Upper lobe of right lung (tissue), 1 donor: ENCODE measurements at regions not wholly inside any gene's neighbourhood (a gene's known extent, or its start where the extent isn't known, plus 50 kb on each side); places are given as distances from the start of the nearest gene placed in this dataset.

Experiments
- ATAC-seq: fragments of 200-7000 bp; cut with Tn5 transposase; one replicate; pipeline ENCODE4 v1.9.1; 2020; ENCODE audit warnings: mild to moderate bottlenecking, moderate library complexity
- DNase-seq: peaks from one replicate; pipeline ENCODE4 v3.0.0-alpha.2; 2020
- H3K27ac ChIP-seq: fragments of 200-600 bp; one replicate; pipeline ENCODE4 v1.8.0; 2022
- H3K27me3 ChIP-seq: fragments of 200-600 bp; one replicate; pipeline ENCODE4 v1.8.0; 2022; ENCODE audit warnings: mild to moderate bottlenecking
- H3K36me3 ChIP-seq: fragments of 200-600 bp; one replicate; pipeline ENCODE4 v1.8.0; 2022
- H3K4me1 ChIP-seq: fragments of 200-600 bp; one replicate; pipeline ENCODE4 v1.8.0; 2022
- H3K4me3 ChIP-seq: fragments of 200-600 bp; one replicate; pipeline ENCODE4 v1.8.0; 2022; ENCODE audit warnings: mild to moderate bottlenecking
- H3K9me3 ChIP-seq: fragments of 200-600 bp; one replicate; pipeline ENCODE4 v1.8.0; 2022
- intact Hi-C: fragments of 100-400 bp; cut with DNase I; formaldehyde crosslinking; loops from one replicate; pipeline ENCODE4 v1.11.0; 2022
- TF ChIP-seq, protein P1 (sequence below): fragments of 200-600 bp; IDR thresholded peaks from one replicate; pipeline ENCODE4 v1.8.0; 2022; ENCODE audit warnings: antibody characterized with exemption
- donor health status: DM: no; HTN: yes; CAD: no; lungs with severe emphysema.

- H3K4me1 ChIP-seq, result no peaks in the 10 kb centered on the region
- intact Hi-C loops, result no loop called here
- H3K27me3 ChIP-seq, result no peaks in the 10 kb centered on the region
- no peaks in the 10 kb centered on the region for H3K36me3 ChIP-seq
- no peak for DNase-seq
- no peak overlapping the region for H3K4me3 ChIP-seq
- no peak overlapping the region for H3K27ac ChIP-seq
- no peak for ATAC-seq
- no peaks in the 10 kb centered on the region for H3K9me3 ChIP-seq
- TF ChIP-seq, protein P1, sequence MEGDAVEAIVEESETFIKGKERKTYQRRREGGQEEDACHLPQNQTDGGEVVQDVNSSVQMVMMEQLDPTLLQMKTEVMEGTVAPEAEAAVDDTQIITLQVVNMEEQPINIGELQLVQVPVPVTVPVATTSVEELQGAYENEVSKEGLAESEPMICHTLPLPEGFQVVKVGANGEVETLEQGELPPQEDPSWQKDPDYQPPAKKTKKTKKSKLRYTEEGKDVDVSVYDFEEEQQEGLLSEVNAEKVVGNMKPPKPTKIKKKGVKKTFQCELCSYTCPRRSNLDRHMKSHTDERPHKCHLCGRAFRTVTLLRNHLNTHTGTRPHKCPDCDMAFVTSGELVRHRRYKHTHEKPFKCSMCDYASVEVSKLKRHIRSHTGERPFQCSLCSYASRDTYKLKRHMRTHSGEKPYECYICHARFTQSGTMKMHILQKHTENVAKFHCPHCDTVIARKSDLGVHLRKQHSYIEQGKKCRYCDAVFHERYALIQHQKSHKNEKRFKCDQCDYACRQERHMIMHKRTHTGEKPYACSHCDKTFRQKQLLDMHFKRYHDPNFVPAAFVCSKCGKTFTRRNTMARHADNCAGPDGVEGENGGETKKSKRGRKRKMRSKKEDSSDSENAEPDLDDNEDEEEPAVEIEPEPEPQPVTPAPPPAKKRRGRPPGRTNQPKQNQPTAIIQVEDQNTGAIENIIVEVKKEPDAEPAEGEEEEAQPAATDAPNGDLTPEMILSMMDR, result no peak
These were observed 1043.9 kb upstream of the POU3F3 start for GRCh38 chr2:103809941-103810441.

DNA sequence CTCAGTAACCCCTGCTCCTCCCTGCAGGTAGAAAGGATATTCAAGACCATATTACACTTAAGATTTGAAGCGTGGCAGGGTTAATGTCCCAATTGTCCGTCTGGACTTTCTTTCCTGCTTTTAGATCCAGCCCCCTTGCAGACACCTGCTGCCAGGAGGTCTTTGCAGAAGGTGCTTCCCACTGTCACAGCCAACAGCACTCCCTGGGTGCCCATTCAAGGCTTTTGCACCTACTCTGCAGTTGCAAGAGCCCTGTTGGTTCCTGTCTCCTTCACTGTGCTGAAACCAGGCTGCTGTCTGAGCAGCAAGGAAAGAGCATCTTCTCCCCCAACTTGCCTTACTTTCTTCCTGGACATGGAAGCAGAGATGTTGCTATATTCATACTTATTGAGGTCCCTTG, 1043.0 kb upstream of the POU3F3 start:
- H3K4me1 ChIP-seq, result no peaks in the 10 kb centered on the region
- H3K4me3 ChIP-seq, result no peak overlapping the region
- no peaks in the 10 kb centered on the region for H3K9me3 ChIP-seq
- TF ChIP-seq, protein P1, result no peak
- H3K36me3 ChIP-seq, result no peaks in the 10 kb centered on the region
- intact Hi-C loops, result no loop called here
- no peak for ATAC-seq
- H3K27ac ChIP-seq, result no peak overlapping the region
- no peak for DNase-seq
- H3K27me3 ChIP-seq, result no peaks in the 10 kb centered on the region

GRCh38 chr2:103814016-103814415, 1039.9 kb upstream of the POU3F3 start:
- H3K27me3 ChIP-seq, result no peaks in the 10 kb centered on the region
- no peak overlapping the region for H3K27ac ChIP-seq
- TF ChIP-seq, protein P1, result no peak
- ATAC-seq, result no peak
- no peaks in the 10 kb centered on the region for H3K4me1 ChIP-seq
- no peak for DNase-seq
- H3K4me3 ChIP-seq, result no peak overlapping the region
- no peaks in the 10 kb centered on the region for H3K36me3 ChIP-seq
- H3K9me3 ChIP-seq, result no peaks in the 10 kb centered on the region
- intact Hi-C loops, result no loop called here

GRCh38 chr2:103815731-103816130, 1038.2 kb upstream of the POU3F3 start:
- Histone ChIP-seq H3K27me3 (no peaks in the 10 kb centered on the region), H3K4me1 (no peaks in the 10 kb centered on the region), H3K4me3 (no peak overlapping the region), H3K36me3 (no peaks in the 10 kb centered on the region), H3K27ac (no peak overlapping the region), H3K9me3 (no peaks in the 10 kb centered on the region)
- DNase-seq (no peak), ATAC-seq (no peak)
- TF ChIP-seq, protein P1, result no peak
- intact Hi-C loops, result no loop called here

DNA sequence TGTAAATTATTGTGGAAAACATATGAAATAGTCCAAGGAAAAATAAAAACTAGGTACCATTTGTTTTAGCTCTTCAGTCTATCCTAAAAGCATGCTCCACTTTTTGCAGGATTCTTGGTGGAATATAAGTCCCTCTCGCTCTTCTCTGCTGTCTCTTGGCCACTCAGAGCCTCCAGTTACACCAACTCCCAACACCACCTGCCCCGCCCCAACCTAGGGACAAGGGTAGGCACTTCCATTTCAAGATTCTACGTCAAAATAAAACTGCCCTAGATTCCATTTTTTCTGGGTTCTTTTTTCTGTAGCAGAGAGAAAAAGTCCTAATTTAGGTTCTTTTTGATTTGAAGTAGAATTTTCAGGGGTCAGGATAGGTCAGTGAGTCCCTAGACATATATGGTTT, 1036.2 kb upstream of the POU3F3 start:
- no peaks in the 10 kb centered on the region for H3K4me1 ChIP-seq
- no peak for DNase-seq
- intact Hi-C loops, result no loop called here

More for the DNA sequence above, 1036.2 kb upstream of the POU3F3 start:
- Histone ChIP-seq H3K27ac (no peak overlapping the region), H3K36me3 (no peaks in the 10 kb centered on the region), H3K4me3 (no peak overlapping the region), H3K27me3 (no peaks in the 10 kb centered on the region), H3K9me3 (no peaks in the 10 kb centered on the region)
- TF ChIP-seq, protein P1, result no peak
- ATAC-seq, result no peak
